Mesothelial cell of epicardium (in vitro differentiated cells): ENCODE measurements at regions not wholly inside any gene's neighbourhood (a gene's known extent, or its start where the extent isn't known, plus 50 kb on each side); places are given as distances from the start of the nearest gene placed in this dataset.

Experiments
- DNase-seq, 2 experiments: peaks; one replicate each; pipeline ENCODE4 v3.0.0; 2021; ENCODE audit warnings: low spot score in 2 of 2; ENCODE audit not compliant: unreplicated experiment in 2 of 2
- H3K27ac Mint-ChIP-seq: 2 replicates; pipeline ENCODE4 v1.8.0; 2021; ENCODE audit warnings: mixed read lengths
- H3K27me3 Mint-ChIP-seq: 2 replicates; pipeline ENCODE4 v1.8.0; 2021; ENCODE audit warnings: low read depth, mixed read lengths
- H3K36me3 Mint-ChIP-seq: 2 replicates; pipeline ENCODE4 v1.8.0; 2021; ENCODE audit warnings: mixed read lengths
- H3K4me1 Mint-ChIP-seq: 2 replicates; pipeline ENCODE4 v1.8.0; 2021; ENCODE audit warnings: mixed read lengths
- H3K4me3 Mint-ChIP-seq: 2 replicates; pipeline ENCODE4 v1.8.0; 2021; ENCODE audit warnings: mild to moderate bottlenecking, moderate library complexity, mixed read lengths
- H3K9me3 Mint-ChIP-seq: 2 replicates; pipeline ENCODE4 v1.8.0; 2021; ENCODE audit warnings: mixed read lengths
- TF ChIP-seq, protein P1 (sequence below): fragments of 200-600 bp; sonication (generic); IDR thresholded peaks from one replicate; pipeline ENCODE4 v1.5.0; 2021; ENCODE audit warnings: antibody characterized with exemption; ENCODE audit not compliant: unreplicated experiment

DNA sequence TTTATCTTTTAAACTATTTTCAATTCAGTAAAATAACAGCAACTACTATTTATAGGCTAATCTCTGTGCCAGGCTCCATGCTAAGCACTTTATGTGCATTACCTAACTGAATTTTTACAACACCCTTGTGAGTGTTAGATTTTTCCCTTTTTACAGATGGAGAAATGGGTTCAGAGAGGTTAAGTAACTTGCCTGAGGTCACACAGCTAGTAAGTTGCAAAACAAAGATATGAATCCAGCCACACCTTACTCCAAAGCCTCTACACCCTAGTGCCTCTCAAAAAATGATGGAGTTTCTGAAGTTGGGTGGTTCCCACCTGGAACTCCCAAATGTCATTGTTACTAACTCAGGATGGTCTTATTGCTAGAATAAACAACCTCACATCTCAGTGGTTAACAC, 60.8 kb downstream of the RHOB start:
- Mint-ChIP-seq H3K27ac (no peak overlapping the region), H3K4me1 (peaks cover 28% of the 10 kb centered on the region), H3K9me3 (no peaks in the 10 kb centered on the region), H3K27me3 (no peaks in the 10 kb centered on the region), H3K36me3 (no peaks in the 10 kb centered on the region), H3K4me3 (no peak overlapping the region)
- TF ChIP-seq, protein P1, sequence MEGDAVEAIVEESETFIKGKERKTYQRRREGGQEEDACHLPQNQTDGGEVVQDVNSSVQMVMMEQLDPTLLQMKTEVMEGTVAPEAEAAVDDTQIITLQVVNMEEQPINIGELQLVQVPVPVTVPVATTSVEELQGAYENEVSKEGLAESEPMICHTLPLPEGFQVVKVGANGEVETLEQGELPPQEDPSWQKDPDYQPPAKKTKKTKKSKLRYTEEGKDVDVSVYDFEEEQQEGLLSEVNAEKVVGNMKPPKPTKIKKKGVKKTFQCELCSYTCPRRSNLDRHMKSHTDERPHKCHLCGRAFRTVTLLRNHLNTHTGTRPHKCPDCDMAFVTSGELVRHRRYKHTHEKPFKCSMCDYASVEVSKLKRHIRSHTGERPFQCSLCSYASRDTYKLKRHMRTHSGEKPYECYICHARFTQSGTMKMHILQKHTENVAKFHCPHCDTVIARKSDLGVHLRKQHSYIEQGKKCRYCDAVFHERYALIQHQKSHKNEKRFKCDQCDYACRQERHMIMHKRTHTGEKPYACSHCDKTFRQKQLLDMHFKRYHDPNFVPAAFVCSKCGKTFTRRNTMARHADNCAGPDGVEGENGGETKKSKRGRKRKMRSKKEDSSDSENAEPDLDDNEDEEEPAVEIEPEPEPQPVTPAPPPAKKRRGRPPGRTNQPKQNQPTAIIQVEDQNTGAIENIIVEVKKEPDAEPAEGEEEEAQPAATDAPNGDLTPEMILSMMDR: no peak
- no peak for DNase-seq

- Mint-ChIP-seq H3K4me1 (peaks cover 25% of the 10 kb centered on the region), H3K27ac (peak overlapping the region; percentile 95), H3K9me3 (no peaks in the 10 kb centered on the region), H3K36me3 (no peaks in the 10 kb centered on the region), H3K27me3 (no peaks in the 10 kb centered on the region), H3K4me3 (no peak overlapping the region)
- no peak for DNase-seq
- TF ChIP-seq, protein P1: no peak
These were observed 62.5 kb downstream of the RHOB start for GRCh38 chr2:20509301-20509769.

GRCh38 chr2:20509770-20510490, 63.1 kb downstream of the RHOB start:
- TF ChIP-seq, protein P1: no peak
- H3K36me3 Mint-ChIP-seq: no peaks in the 10 kb centered on the region
- no peaks in the 10 kb centered on the region for H3K27me3 Mint-ChIP-seq
- peaks cover 1% of the 10 kb centered on the region for H3K9me3 Mint-ChIP-seq
- H3K27ac Mint-ChIP-seq: peak overlapping the region; percentile 95
- DNase-seq: peak in 1 of 2 experiments; percentile 62
- peak overlapping the region; percentile 30 for H3K4me3 Mint-ChIP-seq
- peaks cover 27% of the 10 kb centered on the region for H3K4me1 Mint-ChIP-seq

GRCh38 chr2:20511130-20511529, 64.3 kb downstream of the RHOB start:
- H3K27ac Mint-ChIP-seq: peak overlapping the region; percentile 2
- H3K4me1 Mint-ChIP-seq: peaks cover 27% of the 10 kb centered on the region
- no peaks in the 10 kb centered on the region for H3K36me3 Mint-ChIP-seq
- TF ChIP-seq, protein P1: no peak
- H3K4me3 Mint-ChIP-seq: no peak overlapping the region
- H3K9me3 Mint-ChIP-seq: peaks cover 6% of the 10 kb centered on the region
- no peak for DNase-seq
- H3K27me3 Mint-ChIP-seq: no peaks in the 10 kb centered on the region

DNA sequence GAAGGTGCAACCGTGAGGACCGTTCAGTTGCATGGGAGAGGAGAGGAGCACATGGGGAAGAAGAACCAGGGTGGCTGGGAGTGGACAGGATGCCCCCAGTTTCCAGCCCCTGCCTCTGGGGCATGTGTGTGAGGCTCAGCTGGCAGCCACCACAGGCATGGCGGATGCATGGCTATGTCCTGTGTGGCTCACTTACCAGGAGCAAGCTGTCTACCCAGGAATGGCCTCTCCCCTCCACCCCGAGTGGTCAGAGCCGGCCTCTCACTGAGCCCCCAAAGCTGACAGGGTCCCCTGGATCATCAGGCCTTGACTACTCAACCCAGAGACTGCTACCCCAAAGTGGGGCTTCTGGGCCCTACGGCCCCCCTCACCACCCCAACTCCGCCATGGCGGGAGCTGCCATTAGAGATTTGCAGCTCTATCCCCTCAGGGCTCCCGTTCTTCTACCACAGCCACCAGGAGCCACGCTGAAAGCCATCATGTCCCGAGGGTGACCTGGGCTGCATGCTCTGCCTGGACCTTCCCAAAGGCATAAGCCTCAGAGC, 65.3 kb downstream of the RHOB start:
- DNase-seq: no peak
- Mint-ChIP-seq H3K4me3 (no peak overlapping the region), H3K27me3 (no peaks in the 10 kb centered on the region), H3K4me1 (peaks cover 30% of the 10 kb centered on the region), H3K36me3 (no peaks in the 10 kb centered on the region), H3K9me3 (peaks cover 6% of the 10 kb centered on the region), H3K27ac (no peak overlapping the region)
- TF ChIP-seq, protein P1: no peak
